Gastrocnemius medialis (tissue), 4 donors: ENCODE measurements at regions not wholly inside any gene's neighbourhood (a gene's known extent, or its start where the extent isn't known, plus 50 kb on each side); places are given as distances from the start of the nearest gene placed in this dataset.

Source experiments
- ATAC-seq, 2 donors: fragments of 150-250 bp; one replicate each; pipeline ENCODE4 v1.9.1; 2016
- DNase-seq, 2 donors: peaks; one replicate each; pipeline ENCODE4 v3.0.0-alpha.2; 2019
- H3K27ac ChIP-seq, 4 donors: fragments of 200-600 bp; sonication (generic); 1 replicate in 1 of 4; 2 replicates in 3 of 4; pipeline ENCODE4 v1.5.1; 2016 to 2018; ENCODE audit warnings: mild to moderate bottlenecking in 2 of 4, moderate library complexity in 1 of 4
- H3K27me3 ChIP-seq, 3 donors: fragments of 200-600 bp; sonication (generic) in 2 of 3; 1 replicate in 1 of 3; 2 replicates in 2 of 3; pipeline versions ENCODE4 v1.5.1 to v1.6.0; 2016 to 2019; ENCODE audit warnings: mild to moderate bottlenecking in 1 of 3, moderate library complexity in 1 of 3
- H3K36me3 ChIP-seq, 2 donors: fragments of 200-600 bp; sonication (generic) in 1 of 2; one replicate each; pipeline ENCODE4 v1.5.1; 2017 to 2018
- H3K4me1 ChIP-seq, 2 donors: fragments of 200-600 bp; sonication (generic) in 1 of 2; one replicate each; pipeline ENCODE4 v1.5.1; 2016 to 2017; ENCODE audit warnings: mild to moderate bottlenecking in 2 of 2
- H3K4me3 ChIP-seq, 4 donors: fragments of 200-600 bp; sonication (generic) in 3 of 4; 1 replicate in 1 of 4; 2 replicates in 3 of 4; pipeline ENCODE4 v1.5.1; 2016 to 2019; ENCODE audit warnings: mild to moderate bottlenecking in 2 of 4
- H3K9me3 ChIP-seq, 3 donors: fragments of 200-600 bp; sonication (generic) in 2 of 3; 1 replicate in 1 of 3; 2 replicates in 2 of 3; pipeline ENCODE4 v1.5.1; 2016 to 2019
- CTCF ChIP-seq, 5 experiments: fragments of 450-650 bp in 3 of 5; fragments of 200-600 bp in 2 of 5; sonication (generic) in 2 of 5; IDR thresholded peaks in 4 of 5; conservative IDR thresholded peaks in 1 of 5; 1 replicate in 4 of 5; 2 replicates in 1 of 5; pipeline ENCODE4 v1.5.1; 2016 to 2019; ENCODE audit warnings: antibody characterized with exemption in 5 of 5, mild to moderate bottlenecking in 3 of 5, moderate library complexity in 3 of 5
- POLR2A ChIP-seq, 2 donors: fragments of 450-650 bp; IDR thresholded peaks; one replicate each; pipeline ENCODE4 v1.6.1; 2017; ENCODE audit warnings: antibody characterized with exemption in 2 of 2, mild to moderate bottlenecking in 2 of 2, moderate library complexity in 2 of 2
- in situ Hi-C, 4 donors: fragments of 200-750 bp; cut with MboI; loops; one replicate each; pipeline versions ENCODE4 v1.15.0 to v1.8.0; 2017; ENCODE audit warnings: low sequenced_read_pairs in 4 of 4
- intact Hi-C: fragments of 100-400 bp; cut with DNase I; formaldehyde crosslinking; loops from one replicate; pipeline ENCODE4 v1.15.1; 2023; ENCODE audit warnings: low total_unique reads

- no peak for ATAC-seq
- no peaks in the 10 kb centered on the region for H3K9me3 ChIP-seq
- intact Hi-C loops (no loop called here), in situ Hi-C loops (no loop called here)
- no peak overlapping the region for H3K4me3 ChIP-seq
- no peak for DNase-seq
- H3K27ac ChIP-seq = no peak overlapping the region
- TF ChIP-seq POLR2A (IDR thresholded peaks at IDR 0.05) = no peak
- TF ChIP-seq CTCF (IDR thresholded peaks at IDR 0.05 in 4 of 5, conservative IDR thresholded peaks at IDR 0.05 in 1 of 5) = no peak
- no peaks in the 10 kb centered on the region for H3K36me3 ChIP-seq
- no peaks in the 10 kb centered on the region for H3K27me3 ChIP-seq
- H3K4me1 ChIP-seq = no peaks in the 10 kb centered on the region
Observed at GRCh38 chr13:56986121-56986520, 154.6 kb upstream of the PRR20A start.

DNA sequence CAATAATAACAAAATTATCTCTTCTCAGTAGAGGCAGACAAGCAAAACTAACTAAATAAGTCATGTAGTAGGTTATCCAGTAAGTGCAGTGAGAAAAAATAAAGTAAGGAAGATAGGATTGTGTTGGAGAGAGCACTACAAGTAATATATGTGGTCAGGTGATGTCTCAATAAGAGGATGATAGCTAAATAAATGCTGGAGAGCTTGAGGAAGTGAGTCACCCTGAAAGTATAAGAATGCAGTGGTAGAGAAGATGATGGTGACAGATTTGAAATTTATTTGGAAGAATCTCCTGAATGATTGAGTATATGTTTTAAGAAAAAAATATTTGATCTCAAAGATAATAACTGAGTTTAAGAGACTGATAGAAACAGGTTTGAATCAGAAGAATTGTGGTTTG, 152.2 kb upstream of the PRR20A start:
- intact Hi-C loops = no loop called here
- Histone ChIP-seq H3K9me3 (no peaks in the 10 kb centered on the region), H3K27me3 (no peaks in the 10 kb centered on the region), H3K4me1 (no peaks in the 10 kb centered on the region), H3K4me3 (no peak overlapping the region), H3K27ac (no peak overlapping the region), H3K36me3 (no peaks in the 10 kb centered on the region)
- in situ Hi-C loops = no loop called here
- ATAC-seq = no peak
- no peak for TF ChIP-seq CTCF (IDR thresholded peaks at IDR 0.05 in 4 of 5, conservative IDR thresholded peaks at IDR 0.05 in 1 of 5)
- TF ChIP-seq POLR2A (IDR thresholded peaks at IDR 0.05) = no peak
- DNase-seq = no peak

- H3K4me3 ChIP-seq = no peak overlapping the region
- no peaks in the 10 kb centered on the region for H3K27me3 ChIP-seq
- ATAC-seq = no peak
- H3K27ac ChIP-seq = no peak overlapping the region
- H3K9me3 ChIP-seq = no peaks in the 10 kb centered on the region
- H3K4me1 ChIP-seq = no peaks in the 10 kb centered on the region
- H3K36me3 ChIP-seq = no peaks in the 10 kb centered on the region
- in situ Hi-C loops = no loop called here
- intact Hi-C loops = no loop called here
- no peak for DNase-seq
- no peak for TF ChIP-seq POLR2A (IDR thresholded peaks at IDR 0.05)
- no peak for TF ChIP-seq CTCF (IDR thresholded peaks at IDR 0.05 in 4 of 5, conservative IDR thresholded peaks at IDR 0.05 in 1 of 5)
Observed at GRCh38 chr13:57003682-57004081, 137.0 kb upstream of the PRR20A start.

DNA sequence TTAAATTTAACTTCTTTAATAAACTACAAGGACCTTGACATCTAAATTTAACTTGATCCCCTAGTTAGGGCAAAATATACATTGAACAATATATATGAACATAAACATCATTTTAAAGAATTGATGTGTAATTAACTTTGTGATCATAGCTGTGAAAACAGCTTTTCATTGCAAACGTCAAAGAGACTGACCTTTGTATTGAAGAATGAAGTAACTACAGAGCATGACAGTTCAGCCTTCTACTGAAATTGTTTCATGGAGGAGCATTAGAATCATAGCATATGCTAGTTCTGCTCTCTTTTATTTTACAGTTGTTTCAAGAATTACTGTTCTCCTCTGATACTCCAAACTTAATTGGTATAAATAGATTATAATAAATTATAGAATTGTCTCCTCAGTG, 123.4 kb upstream of the PRR20A start:
- H3K4me1 ChIP-seq = no peaks in the 10 kb centered on the region
- no peak for TF ChIP-seq CTCF (IDR thresholded peaks at IDR 0.05 in 4 of 5, conservative IDR thresholded peaks at IDR 0.05 in 1 of 5)
- no peak for TF ChIP-seq POLR2A (IDR thresholded peaks at IDR 0.05)
- H3K27ac ChIP-seq = no peak overlapping the region
- no peaks in the 10 kb centered on the region for H3K36me3 ChIP-seq
- in situ Hi-C loops = no loop called here
- DNase-seq = no peak
- intact Hi-C loops = no loop called here
- no peak for ATAC-seq
- no peaks in the 10 kb centered on the region for H3K9me3 ChIP-seq
- H3K27me3 ChIP-seq = no peaks in the 10 kb centered on the region
- H3K4me3 ChIP-seq = no peak overlapping the region

DNA sequence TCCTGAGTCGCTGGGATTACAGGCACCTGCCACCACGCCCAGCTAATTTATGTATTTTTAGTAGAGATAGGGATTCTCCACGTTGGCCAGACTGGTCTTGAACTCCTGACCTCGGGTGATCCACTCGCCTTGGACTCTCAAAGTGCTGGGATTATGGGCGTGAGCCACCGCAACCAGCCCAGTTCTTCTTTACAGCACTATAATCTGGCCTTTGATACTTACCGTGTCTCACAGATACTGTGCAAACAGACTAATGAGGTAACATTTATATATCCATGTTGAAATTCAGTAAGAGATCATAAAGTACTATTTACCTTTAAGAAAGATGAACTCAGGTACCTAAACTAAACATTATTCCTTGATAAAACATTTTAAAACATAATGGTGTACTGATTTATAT, 121.8 kb upstream of the PRR20A start:
- in situ Hi-C loops (no loop called here), intact Hi-C loops (no loop called here)
- no peaks in the 10 kb centered on the region for H3K36me3 ChIP-seq
- H3K4me1 ChIP-seq = no peaks in the 10 kb centered on the region
- H3K4me3 ChIP-seq = no peak overlapping the region
- H3K27me3 ChIP-seq = no peaks in the 10 kb centered on the region
- H3K27ac ChIP-seq = no peak overlapping the region
- TF ChIP-seq POLR2A (IDR thresholded peaks at IDR 0.05) = no peak
- TF ChIP-seq CTCF (IDR thresholded peaks at IDR 0.05 in 4 of 5, conservative IDR thresholded peaks at IDR 0.05 in 1 of 5) = no peak
- no peak for DNase-seq
- ATAC-seq = no peak
- peaks cover 0 to 4% (median 0%) of the 10 kb centered on the region in 3 donors for H3K9me3 ChIP-seq
